ENCODE measurements at regions not wholly inside any gene's neighbourhood (a gene's known extent, or its start where the extent isn't known, plus 50 kb on each side); places are given as distances from the start of the nearest gene placed in this dataset.

DNA sequence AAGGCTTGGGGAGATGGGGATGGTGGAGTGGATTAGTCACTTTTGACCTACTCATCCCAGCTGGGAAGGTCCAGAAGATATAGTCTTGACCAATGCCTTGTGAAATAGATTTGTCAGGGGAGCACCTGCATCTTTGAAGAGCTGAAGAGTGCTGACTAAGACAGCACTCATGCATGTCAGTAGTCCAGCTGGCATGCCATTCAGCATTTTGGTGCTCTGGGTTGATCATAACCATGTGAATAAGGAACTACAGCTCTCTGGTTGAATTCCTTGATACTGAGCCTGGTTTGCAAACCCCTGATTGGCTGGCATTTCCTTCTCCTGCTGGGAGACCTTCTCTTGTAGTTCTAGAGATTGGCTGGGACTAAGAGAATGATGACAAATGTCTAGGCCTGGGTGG, 106.8 kb upstream of the ALX4 start:
- TF ChIP-seq, protein P1, sequence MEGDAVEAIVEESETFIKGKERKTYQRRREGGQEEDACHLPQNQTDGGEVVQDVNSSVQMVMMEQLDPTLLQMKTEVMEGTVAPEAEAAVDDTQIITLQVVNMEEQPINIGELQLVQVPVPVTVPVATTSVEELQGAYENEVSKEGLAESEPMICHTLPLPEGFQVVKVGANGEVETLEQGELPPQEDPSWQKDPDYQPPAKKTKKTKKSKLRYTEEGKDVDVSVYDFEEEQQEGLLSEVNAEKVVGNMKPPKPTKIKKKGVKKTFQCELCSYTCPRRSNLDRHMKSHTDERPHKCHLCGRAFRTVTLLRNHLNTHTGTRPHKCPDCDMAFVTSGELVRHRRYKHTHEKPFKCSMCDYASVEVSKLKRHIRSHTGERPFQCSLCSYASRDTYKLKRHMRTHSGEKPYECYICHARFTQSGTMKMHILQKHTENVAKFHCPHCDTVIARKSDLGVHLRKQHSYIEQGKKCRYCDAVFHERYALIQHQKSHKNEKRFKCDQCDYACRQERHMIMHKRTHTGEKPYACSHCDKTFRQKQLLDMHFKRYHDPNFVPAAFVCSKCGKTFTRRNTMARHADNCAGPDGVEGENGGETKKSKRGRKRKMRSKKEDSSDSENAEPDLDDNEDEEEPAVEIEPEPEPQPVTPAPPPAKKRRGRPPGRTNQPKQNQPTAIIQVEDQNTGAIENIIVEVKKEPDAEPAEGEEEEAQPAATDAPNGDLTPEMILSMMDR (IDR thresholded peaks at IDR 0.05; ENCODE audit: low read depth, low read length), result no peak
- TF ChIP-seq EZH2phosphoT487 (IDR thresholded peaks at IDR 0.05; ENCODE audit: low read depth), result no peak

Measured in OCI-LY3 (cell line).